ENCODE measurements at regions not wholly inside any gene's neighbourhood (a gene's known extent, or its start where the extent isn't known, plus 50 kb on each side); places are given as distances from the start of the nearest gene placed in this dataset.

- TF ChIP-seq ZNF843 (tag by site-specific recombination; IDR thresholded peaks at IDR 0.05) (no peak), ZNF266 (tag by site-specific recombination; IDR thresholded peaks at IDR 0.05; ENCODE audit: low read depth) (no peak), ZBTB8A (tag by site-specific recombination; IDR thresholded peaks at IDR 0.05) (no peak), ZNF785 (tag by site-specific recombination; IDR thresholded peaks at IDR 0.05) (no peak), ZNF19 (tag by site-specific recombination; IDR thresholded peaks at IDR 0.05; ENCODE audit: low read depth) (no peak), KLF16 (tag by site-specific recombination; IDR thresholded peaks at IDR 0.05) (no peak), ZNF366 (tag by site-specific recombination; conservative IDR thresholded peaks at IDR 0.05) (no peak)
Observed at GRCh38 chrX:39311646-39312045, 510.4 kb downstream of the MID1IP1 start (continued).

- H3K9me3 ChIP-seq (ENCODE audit: control insufficient read depth, insufficient read depth, low read depth, low read length) = no peaks in the 10 kb centered on the region
- CTCF ChIA-PET = no interaction called here
- TF ChIP-seq ZBTB49 (tag by site-specific recombination; IDR thresholded peaks at IDR 0.05; ENCODE audit: low read depth) (no peak), GLIS1 (tag by site-specific recombination; IDR thresholded peaks at IDR 0.05) (no peak), TSHZ1 (tag by site-specific recombination; IDR thresholded peaks at IDR 0.05; ENCODE audit: borderline replicate concordance) (no peak), PBX3 (CRISPR knock-in tag; IDR thresholded peaks at IDR 0.05) (no peak), ZNF596 (tag by site-specific recombination; IDR thresholded peaks at IDR 0.05) (no peak), FEZF1 (tag by site-specific recombination; IDR thresholded peaks at IDR 0.05) (no peak), ZBTB8A (tag by site-specific recombination; IDR thresholded peaks at IDR 0.05) (no peak), ZNF654 (tag by site-specific recombination; IDR thresholded peaks at IDR 0.05; ENCODE audit: low read depth) (no peak), ZNF37A (tag by site-specific recombination; IDR thresholded peaks at IDR 0.05) (no peak), ZNF266 (tag by site-specific recombination; IDR thresholded peaks at IDR 0.05; ENCODE audit: low read depth) (no peak), ZNF174 (tag by site-specific recombination; IDR thresholded peaks at IDR 0.05) (no peak), ZNF132 (tag by site-specific recombination; IDR thresholded peaks at IDR 0.05; ENCODE audit: borderline replicate concordance) (no peak), ZBTB10 (tag by site-specific recombination; IDR thresholded peaks at IDR 0.05) (no peak)
- H3K36me3 ChIP-seq (ENCODE audit: control insufficient read depth in 2 of 2, insufficient read depth in 1 of 2, low read length in 2 of 2) = no peaks in the 10 kb centered on the region
- H3K27ac ChIP-seq (ENCODE audit: extremely low read depth, low read depth, low read length) = no peak overlapping the region
- no peak overlapping the region for H3K4me3 ChIP-seq (ENCODE audit: low read depth, low read length)
- peaks cover 7% of the 10 kb centered on the region for H3K4me1 ChIP-seq (ENCODE audit: control insufficient read depth, insufficient read depth, low read length)
- POLR2A ChIA-PET = no interaction called here
Observed at GRCh38 chrX:39313146-39313545, 511.9 kb downstream of the MID1IP1 start.

Data from HEK293 (cell line).